B cell (primary cell): ENCODE measurements at regions not wholly inside any gene's neighbourhood (a gene's known extent, or its start where the extent isn't known, plus 50 kb on each side); places are given as distances from the start of the nearest gene placed in this dataset.

Experiments
- ATAC-seq: fragments of 200-7000 bp; cut with Tn5 transposase; one replicate; pipeline ENCODE4 v1.10.0; 2021; ENCODE audit warnings: low read depth, mild to moderate bottlenecking, moderate number of reproducible peaks, moderate library complexity
- CTCF ChIA-PET: fragments of 350-600 bp; sonication (Branson Sonifier 250); formaldehyde crosslinking; loops from one replicate; lab custom pipeline; 2021; ENCODE audit warnings: antibody characterized with exemption, inconsistent platforms; lab: Charles Lee
- POLR2A ChIA-PET: fragments of 350-600 bp; sonication (Branson Sonifier 250); formaldehyde crosslinking; loops from one replicate; lab custom pipeline; 2021; ENCODE audit warnings: antibody characterized with exemption; lab: Charles Lee
- DNase-seq: peaks from one replicate; pipeline ENCODE4 v3.0.0; 2013
- H2AFZ ChIP-seq: 2 replicates; pipeline ENCODE4 v1.6.1; 2012; ENCODE audit warnings: mild to moderate bottlenecking, low read depth, low read length; ENCODE audit not compliant: insufficient read depth, poor library complexity, severe bottlenecking
- H3K27ac ChIP-seq, 2 donors: 1 replicate in 1 of 2; 2 replicates in 1 of 2; pipeline ENCODE4 v1.5.1; 2012 to 2013; ENCODE audit warnings: low read length in 2 of 2, mild to moderate bottlenecking in 2 of 2, moderate library complexity in 1 of 2
- H3K27me3 ChIP-seq, 4 experiments: fragments of 200-600 bp in 1 of 4; sonication (generic) in 1 of 4; replicated peaks in 1 of 4; 1 replicate in 2 of 4; 2 replicates in 2 of 4; pipeline versions ENCODE4 v1.6.1 to v1.7.0; 2013 to 2016; ENCODE audit warnings: low read length in 3 of 4, mild to moderate bottlenecking in 2 of 4, mixed read lengths in 1 of 4, moderate library complexity in 1 of 4; ENCODE audit not compliant: insufficient read depth in 4 of 4, control insufficient read depth in 3 of 4; ENCODE audit errors: control extremely low read depth in 1 of 4
- H3K36me3 ChIP-seq, 2 experiments: replicated peaks in 1 of 2; 1 replicate in 1 of 2; 2 replicates in 1 of 2; pipeline versions ENCODE4 v1.6.1 to v1.7.1; 2013; ENCODE audit warnings: low read length in 1 of 2; ENCODE audit not compliant: insufficient read depth in 2 of 2, control insufficient read depth in 1 of 2; ENCODE audit errors: control extremely low read depth in 1 of 2, extremely low read depth in 1 of 2
- H3K4me1 ChIP-seq, 2 donors: fragments of 200-600 bp in 1 of 2; sonication (generic) in 1 of 2; 1 replicate in 1 of 2; 2 replicates in 1 of 2; pipeline versions ENCODE4 v1.5.1 to v1.6.1; 2013 to 2017; ENCODE audit warnings: low read length in 2 of 2; ENCODE audit not compliant: control insufficient read depth in 2 of 2, insufficient read depth in 2 of 2
- H3K4me2 ChIP-seq: replicated peaks from 2 replicates; pipeline ENCODE3; 2012; ENCODE audit warnings: mild to moderate bottlenecking, low read depth, low read length; ENCODE audit not compliant: poor library complexity, severe bottlenecking
- H3K4me3 ChIP-seq, 5 experiments: fragments of 200-600 bp in 1 of 5; sonication (generic) in 1 of 5; 1 replicate in 3 of 5; 2 replicates in 2 of 5; pipeline versions ENCODE4 v1.5.1 to v1.7.0; 2011 to 2016; ENCODE audit warnings: low read length in 4 of 5, mild to moderate bottlenecking in 4 of 5, low read depth in 2 of 5, control low read depth in 1 of 5, moderate library complexity in 1 of 5; ENCODE audit not compliant: insufficient read depth in 1 of 5; ENCODE audit errors: control extremely low read depth in 1 of 5, extremely low read depth in 1 of 5
- H3K79me2 ChIP-seq: fragments of 200-600 bp; sonication (generic); one replicate; pipeline ENCODE4 v1.6.0; 2016; ENCODE audit warnings: low read length; ENCODE audit not compliant: control insufficient read depth, insufficient read depth
- H3K9ac ChIP-seq: fragments of 200-600 bp; sonication (generic); 2 replicates; pipeline ENCODE4 v1.6.1; 2017; ENCODE audit warnings: mild to moderate bottlenecking, low read length, moderate library complexity
- H3K9me3 ChIP-seq, 3 donors: one replicate each; pipeline versions ENCODE4 v1.6.1 to v1.7.1; 2013; ENCODE audit warnings: low read length in 2 of 3; ENCODE audit not compliant: control insufficient read depth in 2 of 3, insufficient read depth in 1 of 3; ENCODE audit errors: control extremely low read depth in 1 of 3
- H4K20me1 ChIP-seq: 2 replicates; pipeline ENCODE4 v1.6.0; 2012; ENCODE audit warnings: mild to moderate bottlenecking, low read length; ENCODE audit not compliant: insufficient read depth, control insufficient read depth, poor library complexity, severe bottlenecking
- H3K27ac Mint-ChIP-seq: one replicate; pipeline ENCODE4 v1.8.0; 2021; ENCODE audit warnings: mixed read lengths
- H3K27me3 Mint-ChIP-seq: one replicate; pipeline ENCODE4 v1.8.0; 2021; ENCODE audit warnings: mixed read lengths
- H3K4me1 Mint-ChIP-seq: one replicate; pipeline ENCODE4 v1.8.0; 2021; ENCODE audit warnings: mixed read lengths
- H3K4me3 Mint-ChIP-seq: one replicate; pipeline ENCODE4 v1.8.0; 2021; ENCODE audit warnings: mixed read lengths
- H3K9me3 Mint-ChIP-seq: one replicate; pipeline ENCODE4 v1.8.0; 2022; ENCODE audit warnings: mixed read lengths; ENCODE audit not compliant: insufficient read depth
- EZH2 ChIP-seq: IDR thresholded peaks from 2 replicates; pipeline ENCODE4 v1.6.1; 2012; ENCODE audit warnings: borderline replicate concordance, low read depth, mild to moderate bottlenecking, moderate library complexity, low read length; ENCODE audit not compliant: insufficient read depth, poor library complexity, severe bottlenecking
- WGBS: methylation state at CpG from one replicate; pipeline ENCODE4 v1.1.5; 2013; ENCODE audit warnings: missing lambda C conversion rate; ENCODE audit not compliant: insufficient coverage; 5-methylcytosine and 5-hydroxymethylcytosine counted together
- intact Hi-C: fragments of 100-400 bp; cut with micrococcal nuclease; formaldehyde crosslinking; loops from one replicate; pipeline ENCODE4 v1.10.0; 2022
- TF ChIP-seq, protein P1 (sequence below): fragments of 200-600 bp; IDR thresholded peaks from one replicate; pipeline ENCODE4 v1.8.0; 2022; ENCODE audit warnings: antibody characterized with exemption, mild to moderate bottlenecking

- Mint-ChIP-seq H3K9me3 (no peaks in the 10 kb centered on the region), H3K27me3 (peaks cover 19% of the 10 kb centered on the region), H3K4me1 (no peaks in the 10 kb centered on the region), H3K4me3 (no peak overlapping the region), H3K27ac (no peak overlapping the region)
- Histone ChIP-seq H2AFZ (no peak overlapping the region), H3K4me1 (no peaks in the 10 kb centered on the region), H3K79me2 (no peaks in the 10 kb centered on the region), H3K27me3 (peaks cover 0 to 6% (median 0%) of the 10 kb centered on the region in 4 experiments), H3K36me3 (no peaks in the 10 kb centered on the region), H3K27ac (no peak overlapping the region), H3K9ac (no peak overlapping the region), H4K20me1 (no peaks in the 10 kb centered on the region), H3K4me2 (no peak overlapping the region), H3K4me3 (no peak overlapping the region), H3K9me3 (peaks cover 0 to 4% (median 0%) of the 10 kb centered on the region in 3 donors)
- no peak for ATAC-seq
- ChIA-PET CTCF (no interaction called here), POLR2A (no interaction called here)
- 90% methylated on average over 11 of the region's 11 CpGs for WGBS
- no peak for DNase-seq
- intact Hi-C loops, result no loop called here
- TF ChIP-seq EZH2, result no peak
- TF ChIP-seq, protein P1, sequence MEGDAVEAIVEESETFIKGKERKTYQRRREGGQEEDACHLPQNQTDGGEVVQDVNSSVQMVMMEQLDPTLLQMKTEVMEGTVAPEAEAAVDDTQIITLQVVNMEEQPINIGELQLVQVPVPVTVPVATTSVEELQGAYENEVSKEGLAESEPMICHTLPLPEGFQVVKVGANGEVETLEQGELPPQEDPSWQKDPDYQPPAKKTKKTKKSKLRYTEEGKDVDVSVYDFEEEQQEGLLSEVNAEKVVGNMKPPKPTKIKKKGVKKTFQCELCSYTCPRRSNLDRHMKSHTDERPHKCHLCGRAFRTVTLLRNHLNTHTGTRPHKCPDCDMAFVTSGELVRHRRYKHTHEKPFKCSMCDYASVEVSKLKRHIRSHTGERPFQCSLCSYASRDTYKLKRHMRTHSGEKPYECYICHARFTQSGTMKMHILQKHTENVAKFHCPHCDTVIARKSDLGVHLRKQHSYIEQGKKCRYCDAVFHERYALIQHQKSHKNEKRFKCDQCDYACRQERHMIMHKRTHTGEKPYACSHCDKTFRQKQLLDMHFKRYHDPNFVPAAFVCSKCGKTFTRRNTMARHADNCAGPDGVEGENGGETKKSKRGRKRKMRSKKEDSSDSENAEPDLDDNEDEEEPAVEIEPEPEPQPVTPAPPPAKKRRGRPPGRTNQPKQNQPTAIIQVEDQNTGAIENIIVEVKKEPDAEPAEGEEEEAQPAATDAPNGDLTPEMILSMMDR, result no peak
Measured at GRCh38 chr22:44594951-44595350, 96.9 kb upstream of the RTL6 start.

- POLR2A ChIA-PET, result no interaction called here
- 66% methylated on average over 2 of the region's 5 CpGs for WGBS
- intact Hi-C loops, result no loop called here
Measured at GRCh38 chr22:44592824-44593148, 94.8 kb upstream of the RTL6 start.

More at GRCh38 chr22:44592824-44593148, 94.8 kb upstream of the RTL6 start:
- Histone ChIP-seq H3K27me3 (peaks cover 0 to 6% (median 0%) of the 10 kb centered on the region in 4 experiments), H4K20me1 (no peaks in the 10 kb centered on the region), H3K79me2 (no peaks in the 10 kb centered on the region), H3K9me3 (peaks cover 0 to 6% (median 0%) of the 10 kb centered on the region in 3 donors), H3K4me1 (no peaks in the 10 kb centered on the region), H3K9ac (no peak overlapping the region), H3K27ac (no peak overlapping the region), H2AFZ (no peak overlapping the region), H3K36me3 (no peaks in the 10 kb centered on the region), H3K4me3 (no peak overlapping the region), H3K4me2 (no peak overlapping the region)
- CTCF ChIA-PET, result no interaction called here
- H3K4me1 Mint-ChIP-seq, result no peaks in the 10 kb centered on the region
- no peak overlapping the region for H3K4me3 Mint-ChIP-seq
- ATAC-seq (no peak), DNase-seq (no peak)
- TF ChIP-seq, protein P1, result no peak
- TF ChIP-seq EZH2, result no peak
- H3K27me3 Mint-ChIP-seq, result peaks cover 27% of the 10 kb centered on the region
- H3K9me3 Mint-ChIP-seq, result no peaks in the 10 kb centered on the region
- no peak overlapping the region for H3K27ac Mint-ChIP-seq
